Esophagus squamous epithelium (tissue), 5 donors: ENCODE measurements at regions not wholly inside any gene's neighbourhood (a gene's known extent, or its start where the extent isn't known, plus 50 kb on each side); places are given as distances from the start of the nearest gene placed in this dataset.

ENCODE experiments used
- DNase-seq: peaks from one replicate; lab custom pipeline; 2025; lab: John Stamatoyannopoulos, UW
- H3K27ac ChIP-seq, 4 donors: fragments of 200-600 bp; sonication (generic); one replicate each; pipeline ENCODE4 v1.5.1; 2016 to 2019; ENCODE audit warnings: mild to moderate bottlenecking in 1 of 4
- H3K27me3 ChIP-seq, 4 donors: fragments of 200-600 bp; sonication (generic); 1 replicate in 3 of 4; 2 replicates in 1 of 4; pipeline versions ENCODE4 v1.5.1 to v1.6.0; 2017 to 2021; ENCODE audit warnings: antibody characterized with exemption in 1 of 4
- H3K36me3 ChIP-seq, 3 donors: fragments of 200-600 bp; sonication (generic); one replicate each; pipeline ENCODE4 v1.5.1; 2016 to 2019
- H3K4me1 ChIP-seq, 3 donors: fragments of 200-600 bp; sonication (generic); one replicate each; pipeline ENCODE4 v1.5.1; 2017 to 2019
- H3K4me3 ChIP-seq, 4 donors: fragments of 200-600 bp; sonication (generic); 1 replicate in 3 of 4; 2 replicates in 1 of 4; pipeline ENCODE4 v1.5.1; 2016 to 2019; ENCODE audit warnings: mild to moderate bottlenecking in 2 of 4, moderate library complexity in 1 of 4
- H3K9me3 ChIP-seq, 3 donors: fragments of 200-600 bp; sonication (generic); one replicate each; pipeline ENCODE4 v1.5.1; 2016 to 2019
- POLR2A ChIP-seq, 4 donors: fragments of 450-650 bp; IDR thresholded peaks; one replicate each; pipeline ENCODE4 v1.6.1; 2017; ENCODE audit warnings: antibody characterized with exemption in 4 of 4, mild to moderate bottlenecking in 4 of 4, moderate library complexity in 3 of 4
- WGBS, 2 donors: methylation state at CpG; one replicate each; pipeline ENCODE4 v1.1.5; 2018; 5-methylcytosine and 5-hydroxymethylcytosine counted together
- intact Hi-C: fragments of 100-400 bp; cut with DNase I; formaldehyde crosslinking; loops from one replicate; pipeline ENCODE4 v1.15.0; 2022
- TF ChIP-seq, protein P1 (sequence below), 6 experiments: fragments of 450-650 bp in 4 of 6; fragments of 200-600 bp in 2 of 6; sonication (generic) in 2 of 6; IDR thresholded peaks; one replicate each; pipeline ENCODE4 v1.5.1; 2016 to 2019; ENCODE audit warnings: antibody characterized with exemption in 6 of 6, mild to moderate bottlenecking in 4 of 6, moderate library complexity in 4 of 6
- donor health status: DM: yes; HTN: yes; CAD: no.

DNA sequence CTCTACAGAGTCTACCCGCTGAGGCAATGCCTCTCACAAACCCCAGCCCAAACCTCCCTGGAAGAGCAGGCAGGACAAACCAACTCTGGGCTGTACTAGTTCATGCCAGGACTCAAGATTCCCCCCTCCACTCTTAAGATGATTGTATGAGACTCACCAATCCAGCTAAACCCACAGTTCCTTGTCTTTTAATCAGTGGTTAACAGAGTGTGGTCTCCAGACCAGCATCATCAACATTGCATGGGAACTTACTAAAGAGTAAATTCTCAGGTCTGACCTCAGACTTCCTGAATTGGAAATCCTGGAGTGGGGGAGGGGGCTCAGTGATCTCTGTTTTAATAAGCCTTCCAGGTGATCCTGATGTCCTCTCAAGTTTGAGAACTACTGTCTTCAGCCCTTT, 240.9 kb downstream of the GAS1 start:
- DNase-seq = no peak
- no peaks in the 10 kb centered on the region for H3K27me3 ChIP-seq
- peaks cover 0 to under 1% (median 0%) of the 10 kb centered on the region in 3 donors for H3K4me1 ChIP-seq
- TF ChIP-seq, protein P1, sequence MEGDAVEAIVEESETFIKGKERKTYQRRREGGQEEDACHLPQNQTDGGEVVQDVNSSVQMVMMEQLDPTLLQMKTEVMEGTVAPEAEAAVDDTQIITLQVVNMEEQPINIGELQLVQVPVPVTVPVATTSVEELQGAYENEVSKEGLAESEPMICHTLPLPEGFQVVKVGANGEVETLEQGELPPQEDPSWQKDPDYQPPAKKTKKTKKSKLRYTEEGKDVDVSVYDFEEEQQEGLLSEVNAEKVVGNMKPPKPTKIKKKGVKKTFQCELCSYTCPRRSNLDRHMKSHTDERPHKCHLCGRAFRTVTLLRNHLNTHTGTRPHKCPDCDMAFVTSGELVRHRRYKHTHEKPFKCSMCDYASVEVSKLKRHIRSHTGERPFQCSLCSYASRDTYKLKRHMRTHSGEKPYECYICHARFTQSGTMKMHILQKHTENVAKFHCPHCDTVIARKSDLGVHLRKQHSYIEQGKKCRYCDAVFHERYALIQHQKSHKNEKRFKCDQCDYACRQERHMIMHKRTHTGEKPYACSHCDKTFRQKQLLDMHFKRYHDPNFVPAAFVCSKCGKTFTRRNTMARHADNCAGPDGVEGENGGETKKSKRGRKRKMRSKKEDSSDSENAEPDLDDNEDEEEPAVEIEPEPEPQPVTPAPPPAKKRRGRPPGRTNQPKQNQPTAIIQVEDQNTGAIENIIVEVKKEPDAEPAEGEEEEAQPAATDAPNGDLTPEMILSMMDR (IDR thresholded peaks at IDR 0.05) = no peak
- no peak for TF ChIP-seq POLR2A (IDR thresholded peaks at IDR 0.05)
- no peaks in the 10 kb centered on the region for H3K36me3 ChIP-seq
- H3K27ac ChIP-seq = no peak overlapping the region
- intact Hi-C loops = no loop called here
- no peaks in the 10 kb centered on the region for H3K9me3 ChIP-seq
- no peak overlapping the region for H3K4me3 ChIP-seq
- WGBS, 2 donors = 83 to 91% methylated on average over 1 of the region's 1 CpG

- H3K27ac ChIP-seq = no peak overlapping the region
- no peak overlapping the region for H3K4me3 ChIP-seq
- intact Hi-C loops = no loop called here
- no peak for DNase-seq
- H3K27me3 ChIP-seq = no peaks in the 10 kb centered on the region
- 41 to 55% methylated on average over 5 of the region's 5 CpGs for WGBS, 2 donors
- no peaks in the 10 kb centered on the region for H3K36me3 ChIP-seq
- H3K4me1 ChIP-seq = peaks cover 0 to 10% (median 0%) of the 10 kb centered on the region in 3 donors
- TF ChIP-seq, protein P1 (IDR thresholded peaks at IDR 0.05) = no peak
- no peak for TF ChIP-seq POLR2A (IDR thresholded peaks at IDR 0.05)
- no peaks in the 10 kb centered on the region for H3K9me3 ChIP-seq
Measured at GRCh38 chr9:86705490-86705889, 241.8 kb downstream of the GAS1 start.

GRCh38 chr9:86703346-86703745, 244.0 kb downstream of the GAS1 start:
- Histone ChIP-seq H3K4me1 (peaks cover 0 to 22% (median 2%) of the 10 kb centered on the region in 3 donors), H3K9me3 (no peaks in the 10 kb centered on the region), H3K27ac (no peak overlapping the region), H3K27me3 (no peaks in the 10 kb centered on the region), H3K4me3 (no peak overlapping the region), H3K36me3 (no peaks in the 10 kb centered on the region)
- 49 to 64% methylated on average over 6 of the region's 6 CpGs for WGBS, 2 donors
- no peak for DNase-seq
- TF ChIP-seq, protein P1 (IDR thresholded peaks at IDR 0.05) = no peak
- TF ChIP-seq POLR2A (IDR thresholded peaks at IDR 0.05) = no peak
- intact Hi-C loops = no loop called here

- H3K27me3 ChIP-seq = no peaks in the 10 kb centered on the region
- H3K4me3 ChIP-seq = no peak overlapping the region
- H3K36me3 ChIP-seq = no peaks in the 10 kb centered on the region
- TF ChIP-seq POLR2A (IDR thresholded peaks at IDR 0.05) = no peak
- TF ChIP-seq, protein P1 (IDR thresholded peaks at IDR 0.05) = no peak
- intact Hi-C loops = no loop called here
- H3K9me3 ChIP-seq = no peaks in the 10 kb centered on the region
- H3K4me1 ChIP-seq = peaks cover 0 to 38% (median 2%) of the 10 kb centered on the region in 3 donors
- 10 to 13% methylated on average over 8 of the region's 8 CpGs for WGBS, 2 donors
- peak overlapping the region in 1 of 4 donors; percentile 15 for H3K27ac ChIP-seq
- DNase-seq = no peak
Measured at GRCh38 chr9:86700629-86701028, 246.7 kb downstream of the GAS1 start.

DNA sequence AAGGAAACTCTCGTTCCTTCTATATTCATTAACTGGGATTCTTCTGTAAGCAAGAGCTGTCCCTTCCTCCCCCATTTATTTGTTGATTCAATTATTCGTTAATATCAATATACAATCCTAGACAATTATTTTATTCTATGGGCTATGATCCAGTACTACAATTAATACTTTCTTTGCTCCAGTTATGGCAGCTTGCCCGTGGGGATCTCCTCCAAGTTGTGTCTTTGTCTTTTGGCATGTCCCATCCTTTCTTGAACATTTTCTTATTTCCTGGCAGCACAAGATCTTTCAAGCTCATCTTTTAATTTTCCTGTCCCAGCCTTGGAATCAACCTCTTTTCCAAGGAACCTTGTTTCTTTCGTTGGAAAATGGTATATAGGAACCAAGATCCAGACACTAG, 249.3 kb downstream of the GAS1 start:
- Histone ChIP-seq H3K27me3 (no peaks in the 10 kb centered on the region), H3K27ac (no peak overlapping the region), H3K36me3 (no peaks in the 10 kb centered on the region), H3K4me1 (peaks cover 0 to 38% (median 2%) of the 10 kb centered on the region in 3 donors), H3K9me3 (no peaks in the 10 kb centered on the region), H3K4me3 (no peak overlapping the region)
- TF ChIP-seq, protein P1 (IDR thresholded peaks at IDR 0.05) = no peak
- TF ChIP-seq POLR2A (IDR thresholded peaks at IDR 0.05) = no peak
- no peak for DNase-seq
- intact Hi-C loops = no loop called here
- 26 to 31% methylated on average over 4 of the region's 4 CpGs for WGBS, 2 donors
